Trophoblast cell (in vitro differentiated cells and primary cell): ENCODE measurements at regions not wholly inside any gene's neighbourhood (a gene's known extent, or its start where the extent isn't known, plus 50 kb on each side); places are given as distances from the start of the nearest gene placed in this dataset.
"Not testable (repeated sequence)": the region's sequence is repeated elsewhere in the genome, so short reads cannot be mapped to it uniquely, and the experiment has no call there.

Experiments used
- DNase-seq, 2 donors: peaks; one replicate each; pipeline ENCODE4 v3.0.0-alpha.2; 2016
- H2AFZ ChIP-seq: 2 replicates; pipeline ENCODE4 v1.6.1; 2013; ENCODE audit warnings: low read length, moderate library complexity, mild to moderate bottlenecking; ENCODE audit not compliant: insufficient read depth, poor library complexity
- H2AK5ac ChIP-seq: 2 replicates; pipeline ENCODE4 v1.6.1; 2013; ENCODE audit warnings: mild to moderate bottlenecking, low read length
- H2BK120ac ChIP-seq: 2 replicates; pipeline ENCODE4 v1.6.1; 2013; ENCODE audit warnings: low read length, mild to moderate bottlenecking, moderate library complexity; ENCODE audit not compliant: insufficient read depth, poor library complexity
- H2BK12ac ChIP-seq: 2 replicates; pipeline ENCODE4 v1.6.1; 2013; ENCODE audit warnings: mild to moderate bottlenecking, low read length, moderate library complexity
- H2BK5ac ChIP-seq: 2 replicates; pipeline ENCODE4 v1.6.1; 2013; ENCODE audit warnings: low read length, low read depth, moderate library complexity, mild to moderate bottlenecking; ENCODE audit not compliant: poor library complexity
- H3K14ac ChIP-seq: 2 replicates; pipeline ENCODE4 v1.6.1; 2013; ENCODE audit warnings: mild to moderate bottlenecking, low read length
- H3K18ac ChIP-seq: 2 replicates; pipeline ENCODE4 v1.6.1; 2013; ENCODE audit warnings: mild to moderate bottlenecking, low read length
- H3K23ac ChIP-seq: 2 replicates; pipeline ENCODE4 v1.6.1; 2013; ENCODE audit warnings: low read length
- H3K27ac ChIP-seq: 2 replicates; pipeline ENCODE4 v1.5.1; 2013; ENCODE audit warnings: low read depth, mild to moderate bottlenecking, inconsistent platforms, low read length, moderate library complexity
- H3K27me3 ChIP-seq: 2 replicates; pipeline ENCODE4 v1.6.1; 2013; ENCODE audit warnings: inconsistent platforms, mild to moderate bottlenecking, low read length, moderate library complexity; ENCODE audit not compliant: insufficient read depth
- H3K36me3 ChIP-seq, 2 experiments: 1 replicate in 1 of 2; 2 replicates in 1 of 2; pipeline ENCODE4 v1.6.1; 2013; ENCODE audit warnings: low read length in 2 of 2, mild to moderate bottlenecking in 2 of 2, moderate library complexity in 1 of 2; ENCODE audit not compliant: insufficient read depth in 2 of 2, control insufficient read depth in 1 of 2
- H3K4ac ChIP-seq: 2 replicates; pipeline ENCODE4 v1.6.1; 2013; ENCODE audit warnings: low read depth, mild to moderate bottlenecking, low read length, moderate library complexity
- H3K4me1 ChIP-seq, 2 experiments: 1 replicate in 1 of 2; 2 replicates in 1 of 2; pipeline ENCODE4 v1.6.1; 2013; ENCODE audit warnings: low read length in 2 of 2, mild to moderate bottlenecking in 2 of 2, moderate library complexity in 1 of 2; ENCODE audit not compliant: insufficient read depth in 2 of 2, control insufficient read depth in 1 of 2
- H3K4me2 ChIP-seq: 2 replicates; pipeline ENCODE4 v1.6.1; 2013; ENCODE audit warnings: inconsistent platforms, mild to moderate bottlenecking, low read length, moderate library complexity
- H3K4me3 ChIP-seq: 2 replicates; pipeline ENCODE4 v1.5.1; 2013; ENCODE audit warnings: mild to moderate bottlenecking, low read depth, low read length, inconsistent platforms
- H3K79me1 ChIP-seq: one replicate; pipeline ENCODE4 v1.6.1; 2013; ENCODE audit warnings: low read length
- H3K79me2 ChIP-seq: 2 replicates; pipeline ENCODE4 v1.6.1; 2013; ENCODE audit warnings: low read length, mild to moderate bottlenecking; ENCODE audit not compliant: control insufficient read depth, insufficient read depth, poor library complexity
- H3K9ac ChIP-seq: 2 replicates; pipeline ENCODE4 v1.6.1; 2013; ENCODE audit warnings: mild to moderate bottlenecking, low read length
- H3K9me3 ChIP-seq: 2 replicates; pipeline ENCODE4 v1.6.1; 2013; ENCODE audit warnings: low read depth, mild to moderate bottlenecking, control low read depth, inconsistent platforms, low read length; ENCODE audit not compliant: insufficient read depth
- H4K12ac ChIP-seq: 2 replicates; pipeline ENCODE4 v1.6.1; 2013; ENCODE audit warnings: low read depth, mild to moderate bottlenecking, low read length, moderate library complexity
- H4K8ac ChIP-seq: 2 replicates; pipeline ENCODE4 v1.6.1; 2013; ENCODE audit warnings: low read depth, mild to moderate bottlenecking, low read length, moderate library complexity
- H4K91ac ChIP-seq: one replicate; pipeline ENCODE4 v1.6.1; 2013; ENCODE audit warnings: low read depth, mild to moderate bottlenecking, low read length, moderate library complexity
- WGBS: extraction: QIAGEN DNeasy Blood & Tissue Kit; methylation state at CpG from one replicate; pipeline ENCODE4 v1.1.7; 2013; ENCODE audit warnings: missing lambda C conversion rate; ENCODE audit not compliant: insufficient read length, insufficient coverage; ENCODE audit errors: extremely low coverage; 5-methylcytosine and 5-hydroxymethylcytosine counted together

DNA sequence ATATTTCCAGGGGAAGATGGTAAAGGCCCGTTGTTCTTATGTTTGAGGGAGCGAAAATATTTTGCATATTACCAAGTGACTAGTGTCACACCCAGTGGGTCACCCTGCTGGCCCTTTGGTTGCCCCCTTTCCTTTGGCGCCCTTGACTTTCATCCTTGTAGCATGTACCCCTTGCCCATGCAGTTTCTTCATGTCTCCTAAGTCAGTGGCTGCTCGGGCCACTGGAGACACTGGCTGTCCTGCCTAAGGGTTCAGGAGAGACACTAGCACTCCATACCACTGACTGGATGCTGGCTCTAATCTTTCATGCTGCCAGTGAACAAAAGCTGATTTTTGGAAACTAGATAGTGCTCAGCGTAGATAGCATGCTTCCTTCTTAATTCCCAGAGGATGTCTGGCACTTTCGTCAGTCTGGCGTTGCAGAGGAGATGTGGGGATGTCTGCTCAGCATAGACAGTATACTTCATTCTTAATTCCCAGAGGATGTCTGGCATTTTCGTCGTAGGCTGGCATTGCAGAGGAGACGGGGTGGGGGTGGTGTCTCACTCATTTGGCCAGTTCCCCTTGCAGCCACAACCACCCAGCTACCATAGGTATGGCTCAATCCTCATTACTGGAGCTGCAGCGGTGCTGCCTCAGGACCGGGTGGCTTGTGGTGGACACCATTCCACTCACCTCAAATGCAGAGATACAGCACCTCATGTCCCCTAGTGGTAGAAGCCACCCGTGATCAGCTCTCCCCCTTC lies 770.9 kb upstream of the TPTE start:
- Histone ChIP-seq H3K9me3 (peaks cover 42% of the 10 kb centered on the region), H3K4ac (no peak overlapping the region), H3K79me1 (no peaks in the 10 kb centered on the region), H3K27me3 (no peaks in the 10 kb centered on the region), H3K4me3 (no peak overlapping the region), H3K4me1 (no peaks in the 10 kb centered on the region), H3K23ac (no peak overlapping the region), H4K8ac (no peak overlapping the region), H2BK120ac (no peak overlapping the region), H3K36me3 (no peaks in the 10 kb centered on the region), H3K9ac (no peak overlapping the region), H3K79me2 (no peaks in the 10 kb centered on the region), H3K14ac (no peak overlapping the region), H3K4me2 (no peak overlapping the region), H4K91ac (no peak overlapping the region), H2BK5ac (no peak overlapping the region), H3K27ac (no peak overlapping the region), H4K12ac (no peak overlapping the region), H2AFZ (no peak overlapping the region), H2BK12ac (no peak overlapping the region), H2AK5ac (no peak overlapping the region), H3K18ac (no peak overlapping the region)
- no peak for DNase-seq
- WGBS: no CpG with 5 or more reads among the region's 13 CpGs

DNA sequence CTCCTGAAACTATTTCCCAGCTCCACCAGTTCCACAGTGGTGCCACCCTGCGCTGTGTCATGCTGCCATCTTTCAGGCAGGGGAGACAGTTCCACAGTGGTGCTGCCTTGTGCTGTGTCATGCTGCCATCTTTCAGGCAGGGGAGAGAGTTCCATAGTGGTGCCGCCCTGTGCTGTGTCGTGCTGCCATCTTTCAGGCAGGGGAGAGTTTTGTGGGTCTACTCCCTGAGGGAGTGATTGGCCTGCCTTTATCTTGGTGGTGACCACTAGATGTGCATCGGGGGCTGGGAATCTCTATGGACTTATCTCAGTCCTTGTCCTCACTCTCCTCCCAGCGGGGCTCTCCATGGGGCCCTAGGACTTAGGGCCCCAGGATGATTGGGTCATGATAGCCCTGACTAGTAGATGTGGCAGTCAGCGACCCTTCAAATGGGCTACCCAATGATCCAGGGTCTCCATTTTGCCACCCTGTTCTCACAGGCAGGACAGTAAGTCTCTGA lies 770.2 kb upstream of the TPTE start:
- not testable (repeated sequence) for H3K9ac ChIP-seq, H3K27ac ChIP-seq, H3K36me3 ChIP-seq, H3K4me1 ChIP-seq, H3K4me2 ChIP-seq, H2BK12ac ChIP-seq, H3K4ac ChIP-seq, H4K91ac ChIP-seq, H4K12ac ChIP-seq, H2BK5ac ChIP-seq, H3K79me2 ChIP-seq, H3K18ac ChIP-seq, DNase-seq, H3K14ac ChIP-seq, H2BK120ac ChIP-seq, H2AK5ac ChIP-seq, H3K27me3 ChIP-seq, H3K4me3 ChIP-seq, H3K79me1 ChIP-seq, H3K23ac ChIP-seq, H2AFZ ChIP-seq, H4K8ac ChIP-seq
- H3K9me3 ChIP-seq: peaks cover 43% of the 10 kb centered on the region
- no CpG with 5 or more reads among the region's 6 CpGs for WGBS

DNA sequence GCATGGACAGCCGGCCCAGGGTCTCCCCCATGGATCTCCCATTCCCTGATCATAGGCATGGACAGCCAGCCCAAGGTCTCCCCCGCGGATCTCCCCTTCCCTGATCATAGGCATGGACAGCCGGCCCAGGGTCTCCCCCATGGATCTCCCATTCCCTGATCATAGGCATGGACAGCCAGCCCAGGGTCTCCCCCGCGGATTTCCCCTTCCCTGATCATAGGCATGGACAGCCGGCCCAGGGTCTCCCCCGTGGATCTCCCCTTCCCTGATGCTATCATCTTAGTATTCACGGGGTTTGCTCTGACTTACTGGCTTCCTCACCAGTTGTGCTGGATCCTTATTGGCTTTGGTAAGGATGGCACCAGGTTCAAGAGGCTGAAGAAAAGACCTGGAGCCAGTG lies 769.4 kb upstream of the TPTE start:
- no CpG with 5 or more reads among the region's 9 CpGs for WGBS
- H3K4me1 ChIP-seq, H2BK120ac ChIP-seq: not testable (repeated sequence)

DNA sequence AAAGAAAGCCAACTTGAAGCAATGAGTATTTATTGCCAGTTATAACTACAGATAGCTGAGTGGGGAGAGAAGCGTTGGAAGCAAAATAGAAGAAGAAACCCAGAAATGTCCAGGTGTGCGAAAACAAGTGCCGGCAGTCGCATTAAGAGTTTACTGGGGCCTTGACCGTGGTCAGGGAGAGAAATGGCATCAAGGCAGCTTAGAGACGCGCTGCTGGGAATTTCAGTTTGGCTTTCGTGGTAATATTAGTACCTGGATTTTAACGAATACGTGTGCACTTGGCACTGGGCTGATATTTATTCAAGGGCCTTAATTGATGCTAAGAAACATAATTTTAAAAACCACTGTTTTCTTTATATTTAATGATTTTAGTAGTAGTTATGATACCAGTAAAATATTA lies 767.9 kb upstream of the TPTE start:
- H3K9ac ChIP-seq, H3K4me2 ChIP-seq, H3K14ac ChIP-seq, DNase-seq, H2AK5ac ChIP-seq, H2BK120ac ChIP-seq, H3K36me3 ChIP-seq, H4K12ac ChIP-seq, H3K79me1 ChIP-seq, H3K4me3 ChIP-seq, H4K91ac ChIP-seq, H3K23ac ChIP-seq, H2AFZ ChIP-seq, H3K18ac ChIP-seq, H2BK12ac ChIP-seq, H3K79me2 ChIP-seq, H3K4me1 ChIP-seq, H2BK5ac ChIP-seq, H3K27ac ChIP-seq, H3K27me3 ChIP-seq, H4K8ac ChIP-seq, H3K4ac ChIP-seq: not testable (repeated sequence)
- WGBS: no CpG with 5 or more reads among the region's 10 CpGs
- H3K9me3 ChIP-seq: peaks cover 41% of the 10 kb centered on the region

More for the DNA sequence above, 769.4 kb upstream of the TPTE start:
- not testable (repeated sequence) for DNase-seq, H3K27ac ChIP-seq, H2AK5ac ChIP-seq, H3K23ac ChIP-seq, H3K36me3 ChIP-seq, H3K4me3 ChIP-seq, H3K4me2 ChIP-seq, H3K14ac ChIP-seq, H2BK12ac ChIP-seq, H3K79me1 ChIP-seq, H2BK5ac ChIP-seq, H4K91ac ChIP-seq, H3K18ac ChIP-seq, H4K8ac ChIP-seq, H2AFZ ChIP-seq, H3K4ac ChIP-seq, H3K9ac ChIP-seq, H3K79me2 ChIP-seq, H4K12ac ChIP-seq, H3K27me3 ChIP-seq
- H3K9me3 ChIP-seq: peaks cover 41% of the 10 kb centered on the region
